Keratinocyte (primary cell): ENCODE measurements at regions not wholly inside any gene's neighbourhood (a gene's known extent, or its start where the extent isn't known, plus 50 kb on each side); places are given as distances from the start of the nearest gene placed in this dataset.

ENCODE experiments used
- DNase-seq: peaks from one replicate; pipeline ENCODE4 v3.0.0-alpha.2; 2011; ENCODE audit warnings: low read depth, missing footprints, low spot score
- FAIRE-seq: peaks from 2 replicates; lab custom pipeline; 2011; peaks lifted over from hg19 to GRCh38; lab: Jason Lieb, UNC
- H2AFZ ChIP-seq: 2 replicates; pipeline ENCODE4 v1.6.0; 2012; ENCODE audit warnings: low read length, control low read depth, inconsistent platforms; ENCODE audit not compliant: control insufficient read depth
- H3K27ac ChIP-seq: 2 replicates; pipeline ENCODE4 v1.5.1; 2011; ENCODE audit warnings: low read length; ENCODE audit not compliant: control insufficient read depth, insufficient read depth
- H3K27me3 ChIP-seq: 3 replicates; pipeline ENCODE4 v1.6.0; 2011; ENCODE audit warnings: low read length; ENCODE audit not compliant: control insufficient read depth, insufficient read depth; ENCODE audit errors: extremely low read depth
- H3K36me3 ChIP-seq, 2 experiments: 2 replicates in 1 of 2; 3 replicates in 1 of 2; pipeline ENCODE4 v1.5.1; 2011; ENCODE audit warnings: low read length in 2 of 2, mild to moderate bottlenecking in 1 of 2; ENCODE audit not compliant: control insufficient read depth in 2 of 2, insufficient read depth in 2 of 2; ENCODE audit errors: extremely low read depth in 1 of 2
- H3K4me1 ChIP-seq: 3 replicates; pipeline ENCODE4 v1.5.1; 2011; ENCODE audit warnings: low read length; ENCODE audit not compliant: control insufficient read depth, insufficient read depth; ENCODE audit errors: extremely low read depth
- H3K4me2 ChIP-seq: 3 replicates; pipeline ENCODE4 v1.6.0; 2011; ENCODE audit warnings: low read depth, low read length; ENCODE audit not compliant: control insufficient read depth, insufficient read depth; ENCODE audit errors: extremely low read depth
- H3K4me3 ChIP-seq, 3 experiments: fragments of 200-600 bp in 1 of 3; sonication (generic) in 1 of 3; 2 replicates in 2 of 3; 3 replicates in 1 of 3; pipeline ENCODE4 v1.5.1; 2011 to 2016; ENCODE audit warnings: low read length in 3 of 3, mild to moderate bottlenecking in 3 of 3, control low read depth in 2 of 3, inconsistent platforms in 1 of 3, low read depth in 1 of 3, mixed read lengths in 1 of 3, mixed run types in 1 of 3, moderate library complexity in 1 of 3; ENCODE audit not compliant: control insufficient read depth in 2 of 3, insufficient read depth in 2 of 3; ENCODE audit errors: extremely low read depth in 1 of 3
- H3K79me2 ChIP-seq: 2 replicates; pipeline ENCODE4 v1.6.0; 2012; ENCODE audit warnings: low read length; ENCODE audit not compliant: control insufficient read depth, insufficient read depth
- H3K9ac ChIP-seq: 3 replicates; pipeline ENCODE4 v1.6.0; 2011; ENCODE audit warnings: low read length; ENCODE audit not compliant: control insufficient read depth, insufficient read depth; ENCODE audit errors: extremely low read depth
- H3K9me1 ChIP-seq: 3 replicates; pipeline ENCODE4 v1.6.0; 2011; ENCODE audit warnings: low read length; ENCODE audit not compliant: control insufficient read depth, insufficient read depth; ENCODE audit errors: extremely low read depth
- H3K9me3 ChIP-seq: 2 replicates; pipeline ENCODE4 v1.5.1; 2012; ENCODE audit warnings: low read depth, low read length; ENCODE audit not compliant: control insufficient read depth
- H4K20me1 ChIP-seq: 3 replicates; pipeline ENCODE4 v1.6.0; 2011; ENCODE audit warnings: low read length; ENCODE audit not compliant: control insufficient read depth, insufficient read depth; ENCODE audit errors: extremely low read depth
- CTCF ChIP-seq, 3 experiments: IDR thresholded peaks in 1 of 3; conservative IDR thresholded peaks in 1 of 3; optimal IDR thresholded peaks in 1 of 3; 2 replicates in 2 of 3; 3 replicates in 1 of 3; pipeline versions ENCODE3 to v1.5.1; 2011; ENCODE audit warnings: low read length in 3 of 3, mild to moderate bottlenecking in 3 of 3, moderate library complexity in 2 of 3, control low read depth in 1 of 3, inconsistent platforms in 1 of 3; ENCODE audit not compliant: insufficient read depth in 2 of 3; ENCODE audit errors: extremely low read depth in 1 of 3
- EZH2 ChIP-seq: IDR thresholded peaks from one replicate; pipeline ENCODE4 v1.6.1; 2012; ENCODE audit warnings: inconsistent platforms, mild to moderate bottlenecking, low read length, moderate library complexity
- dilution Hi-C: fragments of 300-500 bp; cut with MboI; formaldehyde crosslinking; loops from one replicate; pipeline ENCODE4 v1.7.0; 2020; ENCODE audit warnings: low sequenced_read_pairs; ENCODE audit not compliant: extremely low pct_ligation_motif_present

- no peak for FAIRE-seq
- Histone ChIP-seq H3K9ac (no peak overlapping the region), H4K20me1 (no peaks in the 10 kb centered on the region), H3K27ac (no peak overlapping the region), H2AFZ (no peak overlapping the region), H3K9me1 (no peaks in the 10 kb centered on the region), H3K27me3 (no peaks in the 10 kb centered on the region), H3K4me3 (no peak overlapping the region), H3K4me2 (no peak overlapping the region), H3K4me1 (no peaks in the 10 kb centered on the region), H3K9me3 (no peaks in the 10 kb centered on the region), H3K36me3 (no peaks in the 10 kb centered on the region), H3K79me2 (no peaks in the 10 kb centered on the region)
- dilution Hi-C loops, result no loop called here
- no peak for DNase-seq
- TF ChIP-seq EZH2, result no peak
- TF ChIP-seq CTCF (optimal IDR thresholded peaks at IDR 0.05 in 1 of 3, IDR thresholded peaks at IDR 0.05 in 1 of 3, conservative IDR thresholded peaks at IDR 0.05 in 1 of 3; ENCODE audit: extremely low read depth in 1 of 3, insufficient read depth in 2 of 3, low read length in 3 of 3), result no peak
Measured at GRCh38 chr5:61651195-61651594, 319.1 kb downstream of the ZSWIM6 start.

- Histone ChIP-seq H4K20me1 (no peaks in the 10 kb centered on the region), H3K4me2 (no peak overlapping the region), H3K9me1 (no peaks in the 10 kb centered on the region), H3K27me3 (no peaks in the 10 kb centered on the region), H3K9me3 (no peaks in the 10 kb centered on the region), H3K4me1 (no peaks in the 10 kb centered on the region), H3K9ac (no peak overlapping the region), H3K4me3 (no peak overlapping the region), H3K36me3 (no peaks in the 10 kb centered on the region), H3K27ac (no peak overlapping the region), H2AFZ (no peak overlapping the region), H3K79me2 (no peaks in the 10 kb centered on the region)
- TF ChIP-seq EZH2 (no peak), CTCF (optimal IDR thresholded peaks at IDR 0.05 in 1 of 3, IDR thresholded peaks at IDR 0.05 in 1 of 3, conservative IDR thresholded peaks at IDR 0.05 in 1 of 3; ENCODE audit: extremely low read depth in 1 of 3, insufficient read depth in 2 of 3, low read length in 3 of 3) (no peak)
- FAIRE-seq (no peak), DNase-seq (no peak)
- dilution Hi-C loops, result no loop called here
Measured at GRCh38 chr5:61652916-61653315, 320.9 kb downstream of the ZSWIM6 start.
